HS-27A (cell line): ENCODE measurements at regions not wholly inside any gene's neighbourhood (a gene's known extent, or its start where the extent isn't known, plus 50 kb on each side); places are given as distances from the start of the nearest gene placed in this dataset.

ENCODE experiments used
- DNase-seq: peaks from one replicate; pipeline ENCODE4 v3.0.0-alpha.2; 2012; ENCODE audit warnings: low read depth, missing footprints

GRCh38 chr10:44326474-44327030 lies 58.3 kb downstream of the CXCL12 start:
- no peak for DNase-seq

- DNase-seq = no peak
These were observed 59.1 kb downstream of the CXCL12 start for GRCh38 chr10:44325596-44326307.

DNA sequence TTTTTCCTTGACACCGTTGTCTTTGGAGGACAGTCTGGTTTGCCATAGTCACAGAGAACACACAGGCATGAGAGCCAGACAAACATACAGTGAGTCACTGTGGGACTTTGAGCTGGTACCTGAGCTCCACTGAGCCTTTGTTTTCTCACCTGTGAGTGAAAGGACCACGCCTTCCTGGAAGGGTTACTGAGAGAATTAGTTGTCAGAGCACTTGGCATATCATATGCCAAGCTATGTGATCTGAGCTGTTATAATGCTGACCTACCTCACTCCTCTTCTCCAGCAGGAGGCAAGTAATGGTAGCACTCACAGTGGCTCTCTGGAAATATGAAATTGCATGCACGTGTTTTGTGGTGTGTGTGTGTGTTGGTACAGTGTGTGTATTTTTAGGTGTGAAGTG lies 59.7 kb downstream of the CXCL12 start:
- no peak for DNase-seq

GRCh38 chr10:44323838-44324237 lies 61.1 kb downstream of the CXCL12 start:
- DNase-seq = no peak

DNA sequence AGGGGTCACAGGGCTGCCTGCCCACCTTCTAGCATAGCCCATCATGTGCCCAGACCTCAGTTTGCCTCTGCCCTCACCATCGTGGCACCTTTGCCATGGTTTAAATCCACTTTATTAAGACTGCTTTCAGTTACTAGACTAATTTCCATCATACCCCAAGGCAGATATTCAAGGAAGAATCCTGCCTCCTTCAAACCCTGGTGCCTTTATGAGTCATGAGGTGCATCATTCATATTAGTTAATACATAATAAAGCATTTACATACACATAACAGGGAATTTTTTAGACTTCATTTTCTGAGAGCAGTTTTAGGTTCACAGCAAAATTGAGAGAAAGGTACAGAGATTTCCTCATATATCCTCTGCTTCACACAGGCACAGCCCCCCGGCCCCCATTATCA lies 62.8 kb downstream of the CXCL12 start:
- no peak for DNase-seq

DNA sequence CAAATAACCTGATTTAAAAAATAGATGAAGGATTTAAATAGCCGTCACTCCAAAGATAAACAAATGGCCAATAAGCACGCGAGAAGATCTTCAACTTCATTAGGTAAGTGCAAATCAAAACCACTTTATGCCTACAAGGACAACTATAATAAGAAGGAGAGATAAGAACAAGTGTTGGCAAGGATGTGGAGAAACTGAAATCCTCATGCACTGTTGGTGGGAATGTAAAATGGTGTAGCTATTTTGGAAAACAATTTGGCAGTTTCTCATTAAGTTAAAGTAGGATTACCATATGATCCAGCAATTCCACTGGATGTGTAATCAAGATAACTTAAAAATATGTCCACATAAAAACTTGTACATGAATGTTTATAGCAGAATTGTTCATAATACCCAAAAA lies 64.1 kb downstream of the CXCL12 start:
- DNase-seq = no peak

- DNase-seq = no peak
These were observed 67.0 kb downstream of the CXCL12 start for GRCh38 chr10:44317856-44318255.

DNA sequence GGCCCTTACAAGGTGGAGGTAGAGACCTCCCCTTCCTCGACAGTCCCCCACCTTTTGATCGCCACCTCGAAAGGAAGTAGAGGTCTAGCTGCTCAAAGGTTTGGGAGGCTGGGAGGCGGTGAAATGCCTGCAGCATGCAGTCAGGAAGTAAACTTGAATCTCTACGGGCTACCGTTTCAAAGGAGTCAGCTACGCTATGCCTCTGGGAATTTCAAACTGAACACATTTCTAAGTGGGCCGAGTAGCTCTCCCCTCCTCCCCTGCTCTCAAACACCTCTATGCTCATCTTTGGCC lies 68.0 kb downstream of the CXCL12 start:
- DNase-seq = no peak

DNA sequence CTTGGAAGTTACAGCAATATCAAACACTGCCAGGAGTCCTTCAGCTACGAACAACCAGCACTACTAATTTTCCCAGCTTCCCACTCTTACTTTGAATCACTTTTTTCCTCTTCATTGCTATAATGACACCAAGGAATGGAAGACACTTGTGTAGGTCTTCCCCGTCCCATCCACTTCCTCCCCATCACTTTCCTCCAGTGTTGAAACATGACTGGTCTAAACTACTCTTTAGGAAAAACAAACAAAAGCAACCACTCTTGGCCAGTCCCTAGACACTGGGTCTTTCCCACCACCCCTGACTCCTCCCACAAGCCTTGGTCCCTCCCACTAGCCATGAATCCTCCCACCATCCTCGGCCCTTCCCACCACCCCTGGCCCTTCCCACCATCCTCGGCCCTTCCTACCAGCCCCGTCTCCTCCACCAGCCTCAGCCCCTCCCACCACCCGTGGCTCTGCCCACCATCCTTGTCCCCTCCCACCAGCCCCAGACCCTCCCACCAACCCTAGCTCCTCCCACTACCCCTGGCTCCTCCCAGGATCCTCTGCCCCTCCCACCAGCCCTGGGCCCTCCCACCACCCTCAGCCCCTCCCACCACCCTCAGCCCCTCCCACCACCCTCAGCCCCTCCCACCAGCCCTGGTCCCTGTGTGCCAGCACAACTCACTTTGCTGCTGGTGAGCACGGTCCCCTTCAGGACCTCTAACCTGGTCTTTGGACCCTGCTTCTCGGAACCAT lies 68.5 kb downstream of the CXCL12 start:
- no peak for DNase-seq

GRCh38 chr10:44314802-44315460 lies 70.0 kb downstream of the CXCL12 start:
- DNase-seq = no peak

DNA sequence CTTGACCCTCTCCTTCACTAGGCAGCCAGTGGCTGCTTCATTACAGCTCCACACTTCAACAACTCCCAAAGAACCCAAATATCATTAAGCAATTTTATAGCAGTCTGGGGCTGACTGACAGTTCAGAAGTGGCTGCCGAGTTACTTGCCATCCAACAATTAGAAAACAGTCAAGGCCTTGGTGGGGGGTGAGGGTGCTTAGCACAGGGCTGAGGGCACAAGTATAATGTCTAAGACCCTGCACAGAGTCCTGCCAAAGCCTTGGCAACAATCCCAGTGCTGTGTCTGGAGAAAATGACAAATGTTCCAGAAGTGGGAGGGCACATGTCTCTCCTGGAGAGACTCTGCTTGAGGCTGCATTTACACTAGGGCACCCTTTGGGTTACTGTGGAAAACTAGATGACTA lies 71.1 kb downstream of the CXCL12 start:
- no peak for DNase-seq

DNA sequence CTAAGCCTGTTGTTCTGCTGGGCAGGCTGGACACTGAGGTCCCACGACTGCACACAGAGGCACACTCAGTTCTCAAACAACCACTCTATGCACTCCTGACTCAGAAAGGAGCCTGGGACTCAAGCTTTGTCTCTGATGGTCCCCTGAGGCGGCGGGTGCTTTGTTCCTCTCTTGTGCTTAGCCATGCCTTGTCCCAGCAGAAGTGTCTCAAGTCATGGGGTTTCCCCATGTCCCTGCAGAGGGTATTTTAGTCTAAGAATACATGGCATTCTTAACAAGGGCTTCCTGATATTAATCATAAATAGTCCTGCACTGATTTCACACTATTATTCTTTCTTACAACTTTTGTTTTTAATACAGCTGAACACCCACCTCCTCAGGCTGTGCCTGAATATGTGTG lies 72.5 kb downstream of the CXCL12 start:
- DNase-seq = no peak

GRCh38 chr10:44311563-44312051 lies 73.3 kb downstream of the CXCL12 start:
- no peak for DNase-seq

GRCh38 chr10:44310762-44311562 lies 73.9 kb downstream of the CXCL12 start:
- no peak for DNase-seq

DNA sequence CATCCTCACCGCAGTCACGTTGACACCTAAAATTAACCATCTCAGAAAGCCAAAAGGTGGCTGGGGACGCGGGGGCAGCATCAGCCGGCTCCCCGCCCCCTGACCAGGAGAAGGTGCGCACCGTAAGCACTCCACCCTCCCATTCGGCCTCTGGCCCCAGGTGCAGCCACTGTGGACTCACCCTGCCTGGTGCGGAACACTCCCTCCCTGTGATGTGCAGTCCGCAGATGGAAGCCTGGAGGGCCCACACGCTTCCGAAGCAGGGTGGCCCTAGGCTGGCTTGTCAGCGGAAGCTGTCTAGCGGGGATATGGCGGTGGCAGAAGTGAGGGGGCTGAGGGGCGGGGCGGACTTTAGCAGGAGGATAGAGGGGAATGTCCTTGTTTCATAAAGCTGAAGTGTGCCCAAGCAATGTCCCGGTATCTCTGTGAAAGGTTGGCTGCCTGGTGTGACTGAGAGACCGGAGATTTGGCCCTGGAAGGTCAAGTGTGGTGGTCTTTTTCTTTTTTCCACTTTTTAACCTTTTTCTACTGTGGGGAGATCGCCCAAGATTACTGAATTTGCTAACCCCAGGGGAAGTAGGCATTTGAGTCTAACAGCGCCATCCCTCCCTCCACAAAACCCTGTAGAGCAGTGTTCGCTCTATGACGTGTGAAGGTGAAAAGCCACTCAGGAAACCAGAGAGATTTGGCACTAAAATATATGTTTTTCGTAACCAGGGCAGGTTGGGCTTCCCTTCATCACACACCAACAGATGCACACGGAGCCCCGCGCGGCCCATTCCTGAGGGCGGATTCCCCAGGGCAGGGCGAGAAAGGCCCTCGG lies 74.7 kb downstream of the CXCL12 start:
- no peak for DNase-seq

DNA sequence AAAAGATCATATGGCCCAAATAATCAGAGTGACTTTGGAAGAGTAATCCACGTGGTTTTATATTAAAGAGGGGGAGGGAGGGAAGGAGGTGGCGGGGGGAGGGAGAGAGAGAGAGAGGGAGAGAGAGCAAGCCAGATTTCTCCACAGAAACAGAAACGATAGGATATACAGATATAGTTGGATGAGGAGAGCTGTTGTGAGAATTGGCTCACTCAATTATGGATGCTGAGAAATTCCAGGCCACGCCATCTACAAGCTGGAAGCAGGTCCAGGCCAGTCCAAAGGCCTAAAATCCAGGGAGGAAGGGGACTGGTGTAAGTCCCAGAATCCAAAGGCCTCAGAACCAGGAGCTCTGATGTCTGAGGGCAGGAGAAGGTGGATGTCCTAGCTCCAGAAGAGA lies 75.5 kb downstream of the CXCL12 start:
- DNase-seq = no peak

GRCh38 chr10:44308935-44309334 lies 76.0 kb downstream of the CXCL12 start:
- DNase-seq = no peak

DNA sequence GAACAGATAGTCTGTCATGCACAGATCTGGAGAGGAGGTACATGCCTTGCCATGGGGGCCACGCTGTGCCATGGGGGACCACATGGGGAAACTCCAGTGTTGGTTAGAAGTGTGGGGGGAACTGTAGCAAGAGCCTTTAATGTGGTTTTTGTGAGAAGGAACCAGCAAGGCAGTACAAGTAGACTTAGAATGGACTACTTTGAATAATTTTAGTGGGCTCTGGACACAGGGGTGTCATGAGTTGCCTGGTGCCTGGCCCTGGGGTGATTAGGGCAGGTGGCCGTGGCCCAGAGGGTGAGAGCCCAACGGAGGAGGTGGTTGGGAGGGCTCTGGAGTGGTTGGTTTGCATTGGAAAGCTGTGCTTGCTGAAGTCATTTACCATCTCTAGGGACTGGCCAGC lies 77.2 kb downstream of the CXCL12 start:
- DNase-seq = no peak

DNA sequence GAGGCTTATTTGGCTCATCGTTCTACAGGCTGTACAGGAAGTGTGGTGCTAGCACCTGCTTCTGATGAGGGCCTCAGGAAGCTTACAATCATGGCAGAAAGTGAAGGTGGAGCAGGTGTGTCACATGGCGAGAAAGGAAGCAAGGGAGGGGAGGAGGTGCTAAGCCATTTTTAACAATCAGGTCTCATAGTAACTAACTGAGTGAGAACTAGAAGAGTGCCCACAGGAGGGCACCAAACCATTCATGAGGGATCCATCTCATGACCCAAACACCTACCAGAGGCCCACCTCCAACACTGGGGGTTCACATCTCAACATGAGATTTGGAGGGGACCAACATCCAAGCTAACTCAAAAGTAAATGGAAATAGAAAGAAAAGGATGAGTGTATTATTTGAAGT lies 78.1 kb downstream of the CXCL12 start:
- DNase-seq = no peak

- DNase-seq = no peak
These were observed 78.7 kb downstream of the CXCL12 start for GRCh38 chr10:44306147-44306710.

GRCh38 chr10:44301781-44302355 lies 83.0 kb downstream of the CXCL12 start:
- DNase-seq = no peak
